ENCODE measurements at regions not wholly inside any gene's neighbourhood (a gene's known extent, or its start where the extent isn't known, plus 50 kb on each side); places are given as distances from the start of the nearest gene placed in this dataset.

GRCh38 chrX:124426288-124427169 is 80.2 kb downstream of the SH2D1A start:
- no peaks in the 10 kb centered on the region for H3K36me3 ChIP-seq
- H3K4me1 Mint-ChIP-seq, result peaks cover 3% of the 10 kb centered on the region
- H3K4me3 Mint-ChIP-seq, result no peak overlapping the region
- H3K4me1 ChIP-seq, result no peaks in the 10 kb centered on the region
- H3K27me3 ChIP-seq, result no peaks in the 10 kb centered on the region
- H3K36me3 Mint-ChIP-seq, result no peaks in the 10 kb centered on the region
- H4K20me1 ChIP-seq (ENCODE audit: low read depth), result no peaks in the 10 kb centered on the region
- no peak overlapping the region for H2AFZ ChIP-seq (replicated peaks)
- TF ChIP-seq EZH2phosphoT487 (IDR thresholded peaks at IDR 0.05) (no peak), EZH2 (IDR thresholded peaks at IDR 0.05) (no peak), CTCF (IDR thresholded peaks at IDR 0.05) (no peak)
- H3K79me2 ChIP-seq (ENCODE audit: low read depth), result no peaks in the 10 kb centered on the region
- H3K9me3 ChIP-seq (ENCODE audit: low read depth), result no peaks in the 10 kb centered on the region
- no peaks in the 10 kb centered on the region for H3F3A ChIP-seq (ENCODE audit: low read depth)
- H3K9ac ChIP-seq, result no peak overlapping the region
- DNase-seq (ENCODE audit: low spot score), result no peak
- H3K9me3 Mint-ChIP-seq, result no peaks in the 10 kb centered on the region
- H3K27ac Mint-ChIP-seq, result peak overlapping the region; percentile 59
- no peak overlapping the region for H3K4me3 ChIP-seq
- no peak overlapping the region for H3K4me2 ChIP-seq
- H3K27me3 Mint-ChIP-seq (ENCODE audit: insufficient read depth, low read depth), result peaks cover 7% of the 10 kb centered on the region
- H3K27ac ChIP-seq, result no peak overlapping the region

GRCh38 chrX:124433186-124433585 is 86.8 kb downstream of the SH2D1A start:
- Mint-ChIP-seq H3K27ac (no peak overlapping the region), H3K4me3 (no peak overlapping the region), H3K4me1 (no peaks in the 10 kb centered on the region), H3K9me3 (no peaks in the 10 kb centered on the region), H3K27me3 (ENCODE audit: insufficient read depth, low read depth) (no peaks in the 10 kb centered on the region), H3K36me3 (no peaks in the 10 kb centered on the region)
- no peak overlapping the region for H2AFZ ChIP-seq (replicated peaks)
- no peaks in the 10 kb centered on the region for H3K36me3 ChIP-seq
- TF ChIP-seq EZH2 (IDR thresholded peaks at IDR 0.05), result no peak
- no peak for TF ChIP-seq CTCF (IDR thresholded peaks at IDR 0.05)
- TF ChIP-seq EZH2phosphoT487 (IDR thresholded peaks at IDR 0.05), result no peak
- H3F3A ChIP-seq (ENCODE audit: low read depth), result no peaks in the 10 kb centered on the region
- no peaks in the 10 kb centered on the region for H3K27me3 ChIP-seq
- no peaks in the 10 kb centered on the region for H3K4me1 ChIP-seq
- H3K27ac ChIP-seq, result no peak overlapping the region
- H3K9me3 ChIP-seq (ENCODE audit: low read depth), result no peaks in the 10 kb centered on the region
- H3K4me2 ChIP-seq, result no peak overlapping the region
- no peaks in the 10 kb centered on the region for H3K79me2 ChIP-seq (ENCODE audit: low read depth)
- no peak overlapping the region for H3K4me3 ChIP-seq
- no peaks in the 10 kb centered on the region for H4K20me1 ChIP-seq (ENCODE audit: low read depth)
- H3K9ac ChIP-seq, result no peak overlapping the region
- no peak for DNase-seq (ENCODE audit: low spot score)

- Mint-ChIP-seq H3K27me3 (ENCODE audit: insufficient read depth, low read depth) (no peaks in the 10 kb centered on the region), H3K36me3 (no peaks in the 10 kb centered on the region), H3K4me3 (no peak overlapping the region), H3K27ac (no peak overlapping the region), H3K9me3 (no peaks in the 10 kb centered on the region), H3K4me1 (no peaks in the 10 kb centered on the region)
- Histone ChIP-seq H4K20me1 (ENCODE audit: low read depth) (no peaks in the 10 kb centered on the region), H3K79me2 (ENCODE audit: low read depth) (no peaks in the 10 kb centered on the region), H3K4me1 (no peaks in the 10 kb centered on the region), H3F3A (ENCODE audit: low read depth) (no peaks in the 10 kb centered on the region), H3K9me3 (ENCODE audit: low read depth) (no peaks in the 10 kb centered on the region), H3K4me3 (no peak overlapping the region), H3K9ac (no peak overlapping the region), H3K4me2 (no peak overlapping the region), H2AFZ (replicated peaks) (no peak overlapping the region), H3K27ac (no peak overlapping the region), H3K27me3 (no peaks in the 10 kb centered on the region), H3K36me3 (no peaks in the 10 kb centered on the region)
- no peak for TF ChIP-seq EZH2 (IDR thresholded peaks at IDR 0.05)
- no peak for TF ChIP-seq CTCF (IDR thresholded peaks at IDR 0.05)
- no peak for TF ChIP-seq EZH2phosphoT487 (IDR thresholded peaks at IDR 0.05)
- no peak for DNase-seq (ENCODE audit: low spot score)
Observed at GRCh38 chrX:124435616-124436015, 89.3 kb downstream of the SH2D1A start.
